Loucy (cell line): ENCODE measurements at regions not wholly inside any gene's neighbourhood (a gene's known extent, or its start where the extent isn't known, plus 50 kb on each side); places are given as distances from the start of the nearest gene placed in this dataset.

ENCODE experiments used
- H2AFZ ChIP-seq: fragments of 200-600 bp; sonication (generic); 2 replicates; pipeline ENCODE4 v1.6.0; 2016; ENCODE audit warnings: antibody characterized with exemption, mild to moderate bottlenecking, low read length, moderate library complexity
- H3F3A ChIP-seq: fragments of 200-600 bp; 2 replicates; pipeline ENCODE4 v1.6.0; 2016; ENCODE audit warnings: antibody characterized with exemption, low read depth, mild to moderate bottlenecking
- H3K27me3 ChIP-seq: fragments of 200-600 bp; sonication (generic); 2 replicates; pipeline ENCODE4 v1.6.1; 2014; ENCODE audit warnings: low read length, mild to moderate bottlenecking; ENCODE audit not compliant: insufficient read depth, poor library complexity, severe bottlenecking
- H3K36me3 ChIP-seq: fragments of 200-600 bp; sonication (generic); 2 replicates; pipeline ENCODE4 v1.6.1; 2016; ENCODE audit warnings: low read length; ENCODE audit not compliant: insufficient read depth
- H3K4me1 ChIP-seq: fragments of 200-600 bp; sonication (generic); 2 replicates; pipeline ENCODE4 v1.5.1; 2014; ENCODE audit warnings: low read length, mild to moderate bottlenecking; ENCODE audit not compliant: insufficient read depth, poor library complexity, severe bottlenecking
- H3K4me2 ChIP-seq: fragments of 200-600 bp; sonication (generic); 2 replicates; pipeline ENCODE4 v1.6.0; 2014; ENCODE audit warnings: antibody characterized with exemption, low read length, low read depth, mild to moderate bottlenecking; ENCODE audit not compliant: poor library complexity, severe bottlenecking
- H3K4me3 ChIP-seq: fragments of 200-600 bp; sonication (generic); 2 replicates; pipeline ENCODE4 v1.5.1; 2014; ENCODE audit warnings: low read length, mild to moderate bottlenecking, mixed read lengths; ENCODE audit not compliant: poor library complexity, severe bottlenecking
- H3K79me2 ChIP-seq: fragments of 200-600 bp; sonication (generic); 2 replicates; pipeline ENCODE4 v1.6.1; 2014; ENCODE audit warnings: low read length; ENCODE audit not compliant: insufficient read depth
- H3K9ac ChIP-seq: fragments of 200-600 bp; sonication (generic); 2 replicates; pipeline ENCODE4 v1.6.0; 2014; ENCODE audit warnings: mild to moderate bottlenecking, low read depth, low read length, moderate library complexity; ENCODE audit not compliant: poor library complexity, severe bottlenecking
- H3K9me2 ChIP-seq: fragments of 200-600 bp; sonication (generic); replicated peaks from 2 replicates; pipeline ENCODE4 v1.6.1; 2016; ENCODE audit warnings: low read depth, low read length, mixed read lengths
- H3K9me3 ChIP-seq: fragments of 200-600 bp; sonication (generic); 2 replicates; pipeline ENCODE4 v1.6.1; 2014; ENCODE audit warnings: mild to moderate bottlenecking, antibody characterized with exemption, low read length, low read depth; ENCODE audit not compliant: insufficient read depth
- H4K20me1 ChIP-seq: fragments of 200-600 bp; sonication (generic); 2 replicates; pipeline ENCODE4 v1.6.0; 2014; ENCODE audit warnings: antibody characterized with exemption, low read length, mild to moderate bottlenecking; ENCODE audit not compliant: insufficient read depth, poor library complexity, severe bottlenecking
- EZH2phosphoT487 ChIP-seq: fragments of 200-600 bp; IDR thresholded peaks from 2 replicates; pipeline ENCODE4 v1.6.1; 2018; ENCODE audit warnings: antibody characterized with exemption, mild to moderate bottlenecking, moderate library complexity, borderline replicate concordance
- TF ChIP-seq, protein P1 (sequence below): fragments of 200-600 bp; sonication (generic); conservative IDR thresholded peaks from 2 replicates; pipeline ENCODE4 v1.5.1; 2014; ENCODE audit warnings: mild to moderate bottlenecking, antibody characterized with exemption, low read length

DNA sequence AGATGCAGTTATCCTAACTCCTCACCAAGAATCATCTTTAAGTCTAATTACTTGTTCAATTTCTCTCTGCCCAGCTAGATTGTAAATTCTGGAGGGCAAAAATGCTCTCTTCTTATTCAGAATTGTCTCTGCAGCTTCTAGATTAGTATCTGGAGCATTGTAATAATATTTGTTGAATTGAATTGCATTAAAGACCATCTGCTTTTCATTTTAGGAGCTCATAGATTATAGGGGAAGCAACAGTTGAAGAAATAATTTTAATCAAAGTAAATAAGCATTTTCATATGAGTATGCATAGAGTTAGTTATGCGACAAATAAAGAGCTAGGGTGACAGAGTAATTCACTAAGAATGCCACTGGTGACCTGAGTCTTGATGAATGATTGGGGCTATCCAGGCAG lies 222.8 kb downstream of the SPRY2 start:
- H3K4me3 ChIP-seq = no peak overlapping the region
- no peaks in the 10 kb centered on the region for H3K27me3 ChIP-seq
- no peaks in the 10 kb centered on the region for H3K9me2 ChIP-seq
- no peaks in the 10 kb centered on the region for H3K79me2 ChIP-seq
- no peaks in the 10 kb centered on the region for H3K36me3 ChIP-seq
- no peak overlapping the region for H3K9ac ChIP-seq
- H4K20me1 ChIP-seq = no peaks in the 10 kb centered on the region
- peaks cover 4% of the 10 kb centered on the region for H3K4me1 ChIP-seq
- no peak overlapping the region for H2AFZ ChIP-seq
- H3K9me3 ChIP-seq = no peaks in the 10 kb centered on the region
- H3K4me2 ChIP-seq = no peak overlapping the region
- no peak for TF ChIP-seq EZH2phosphoT487
- TF ChIP-seq, protein P1, sequence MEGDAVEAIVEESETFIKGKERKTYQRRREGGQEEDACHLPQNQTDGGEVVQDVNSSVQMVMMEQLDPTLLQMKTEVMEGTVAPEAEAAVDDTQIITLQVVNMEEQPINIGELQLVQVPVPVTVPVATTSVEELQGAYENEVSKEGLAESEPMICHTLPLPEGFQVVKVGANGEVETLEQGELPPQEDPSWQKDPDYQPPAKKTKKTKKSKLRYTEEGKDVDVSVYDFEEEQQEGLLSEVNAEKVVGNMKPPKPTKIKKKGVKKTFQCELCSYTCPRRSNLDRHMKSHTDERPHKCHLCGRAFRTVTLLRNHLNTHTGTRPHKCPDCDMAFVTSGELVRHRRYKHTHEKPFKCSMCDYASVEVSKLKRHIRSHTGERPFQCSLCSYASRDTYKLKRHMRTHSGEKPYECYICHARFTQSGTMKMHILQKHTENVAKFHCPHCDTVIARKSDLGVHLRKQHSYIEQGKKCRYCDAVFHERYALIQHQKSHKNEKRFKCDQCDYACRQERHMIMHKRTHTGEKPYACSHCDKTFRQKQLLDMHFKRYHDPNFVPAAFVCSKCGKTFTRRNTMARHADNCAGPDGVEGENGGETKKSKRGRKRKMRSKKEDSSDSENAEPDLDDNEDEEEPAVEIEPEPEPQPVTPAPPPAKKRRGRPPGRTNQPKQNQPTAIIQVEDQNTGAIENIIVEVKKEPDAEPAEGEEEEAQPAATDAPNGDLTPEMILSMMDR = no peak
- H3F3A ChIP-seq = no peaks in the 10 kb centered on the region

GRCh38 chr13:80117515-80117914 lies 223.4 kb downstream of the SPRY2 start:
- Histone ChIP-seq H3K36me3 (no peaks in the 10 kb centered on the region), H3K9me3 (no peaks in the 10 kb centered on the region), H3K79me2 (no peaks in the 10 kb centered on the region), H3K4me2 (no peak overlapping the region), H3K9me2 (no peaks in the 10 kb centered on the region), H3K27me3 (no peaks in the 10 kb centered on the region), H4K20me1 (no peaks in the 10 kb centered on the region), H3F3A (no peaks in the 10 kb centered on the region), H3K4me3 (no peak overlapping the region), H3K9ac (no peak overlapping the region), H2AFZ (peak overlapping the region; percentile 23; the same call in 1 of the 2 replicates), H3K4me1 (peaks cover 4% of the 10 kb centered on the region)
- TF ChIP-seq, protein P1 = no peak
- TF ChIP-seq EZH2phosphoT487 = no peak

DNA sequence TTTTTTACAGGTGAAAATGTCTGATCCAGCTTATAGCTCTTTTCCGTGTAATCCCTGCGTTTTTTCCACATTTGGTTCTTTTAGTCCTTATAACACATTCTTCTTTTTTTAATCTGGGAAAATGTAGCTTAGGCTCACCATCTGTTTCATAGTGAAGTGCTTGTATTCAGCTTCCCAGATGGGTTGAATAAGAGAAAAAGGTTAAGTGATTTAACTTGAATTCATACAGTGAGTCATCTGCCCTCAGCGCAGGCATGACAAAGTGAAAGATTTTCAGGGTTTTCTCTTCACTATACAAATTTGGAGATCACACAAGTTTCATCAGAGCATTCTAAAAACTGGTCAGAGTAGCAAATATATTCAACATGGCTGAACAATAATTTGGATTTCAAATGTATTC lies 224.8 kb downstream of the SPRY2 start:
- H3K4me3 ChIP-seq = no peak overlapping the region
- no peaks in the 10 kb centered on the region for H4K20me1 ChIP-seq
- H3K9me3 ChIP-seq = no peaks in the 10 kb centered on the region
- H3K4me1 ChIP-seq = peaks cover 4% of the 10 kb centered on the region
- H3K36me3 ChIP-seq = no peaks in the 10 kb centered on the region
- H3K9me2 ChIP-seq = no peaks in the 10 kb centered on the region
- no peaks in the 10 kb centered on the region for H3K79me2 ChIP-seq
- no peaks in the 10 kb centered on the region for H3K27me3 ChIP-seq
- no peak for TF ChIP-seq EZH2phosphoT487
- TF ChIP-seq, protein P1 = no peak
- H3F3A ChIP-seq = no peaks in the 10 kb centered on the region
- H3K4me2 ChIP-seq = no peak overlapping the region
- no peak overlapping the region for H2AFZ ChIP-seq
- no peak overlapping the region for H3K9ac ChIP-seq
